Fibroblast of skin of right quadriceps (primary cell): ENCODE measurements at regions not wholly inside any gene's neighbourhood (a gene's known extent, or its start where the extent isn't known, plus 50 kb on each side); places are given as distances from the start of the nearest gene placed in this dataset.
"Not testable (repeated sequence)": the region's sequence is repeated elsewhere in the genome, so short reads cannot be mapped to it uniquely, and the experiment has no call there.

ENCODE experiments used
- DNase-seq: peaks from one replicate; pipeline ENCODE4 v3.0.0-alpha.2; 2013

- no peak for DNase-seq
These were observed 216.9 kb upstream of the RXFP2 start for GRCh38 chr13:31522396-31522795.

GRCh38 chr13:31528176-31528575, 211.2 kb upstream of the RXFP2 start:
- no peak for DNase-seq

GRCh38 chr13:31528758-31529157, 210.6 kb upstream of the RXFP2 start:
- no peak for DNase-seq

GRCh38 chr13:31530922-31531321, 208.4 kb upstream of the RXFP2 start:
- no peak for DNase-seq

- DNase-seq, result no peak
These were observed 202.3 kb upstream of the RXFP2 start for GRCh38 chr13:31537052-31537451.

GRCh38 chr13:31538067-31539042, 201.0 kb upstream of the RXFP2 start:
- peak; percentile 78 for DNase-seq

GRCh38 chr13:31540281-31540680, 199.0 kb upstream of the RXFP2 start:
- no peak for DNase-seq

- DNase-seq, result no peak
These were observed 196.1 kb upstream of the RXFP2 start for GRCh38 chr13:31543190-31543589.

- DNase-seq, result peak; percentile 16
These were observed 193.7 kb upstream of the RXFP2 start for GRCh38 chr13:31545616-31546015.

- peak; percentile 78 for DNase-seq
These were observed 182.9 kb upstream of the RXFP2 start for GRCh38 chr13:31556376-31556775.

- DNase-seq, result not testable (repeated sequence)
These were observed 155.1 kb upstream of the RXFP2 start for GRCh38 chr13:31584221-31584620.

GRCh38 chr13:31587698-31588266, 151.5 kb upstream of the RXFP2 start:
- DNase-seq, result peak; percentile 58

GRCh38 chr13:31588316-31588715, 151.0 kb upstream of the RXFP2 start:
- DNase-seq, result no peak

- no peak for DNase-seq
These were observed 150.4 kb upstream of the RXFP2 start for GRCh38 chr13:31588893-31589292.

GRCh38 chr13:31591642-31592233, 147.6 kb upstream of the RXFP2 start:
- DNase-seq, result no peak

GRCh38 chr13:31594056-31594455, 145.3 kb upstream of the RXFP2 start:
- DNase-seq, result no peak

- DNase-seq, result peak; percentile 31
These were observed 143.8 kb upstream of the RXFP2 start for GRCh38 chr13:31595563-31595962.

GRCh38 chr13:31598990-31599389, 140.3 kb upstream of the RXFP2 start:
- DNase-seq, result no peak

GRCh38 chr13:31605076-31605860, 134.1 kb upstream of the RXFP2 start:
- peak; percentile 42 for DNase-seq

GRCh38 chr13:31607531-31607930, 131.8 kb upstream of the RXFP2 start:
- not testable (repeated sequence) for DNase-seq

GRCh38 chr13:31608780-31609179, 130.5 kb upstream of the RXFP2 start:
- DNase-seq, result not testable (repeated sequence)

- no peak for DNase-seq
These were observed 128.9 kb upstream of the RXFP2 start for GRCh38 chr13:31610270-31610998.
